NCI-H2227 treated with DMSO at 0.1 percent for 48 hours (cell line): ENCODE measurements at regions not wholly inside any gene's neighbourhood (a gene's known extent, or its start where the extent isn't known, plus 50 kb on each side); places are given as distances from the start of the nearest gene placed in this dataset.
"Not testable (repeated sequence)": the region's sequence is repeated elsewhere in the genome, so short reads cannot be mapped to it uniquely, and the experiment has no call there.

Experiments
- DNase-seq: peaks from one replicate; lab custom pipeline; 2025; lab: John Stamatoyannopoulos, UW

DNA sequence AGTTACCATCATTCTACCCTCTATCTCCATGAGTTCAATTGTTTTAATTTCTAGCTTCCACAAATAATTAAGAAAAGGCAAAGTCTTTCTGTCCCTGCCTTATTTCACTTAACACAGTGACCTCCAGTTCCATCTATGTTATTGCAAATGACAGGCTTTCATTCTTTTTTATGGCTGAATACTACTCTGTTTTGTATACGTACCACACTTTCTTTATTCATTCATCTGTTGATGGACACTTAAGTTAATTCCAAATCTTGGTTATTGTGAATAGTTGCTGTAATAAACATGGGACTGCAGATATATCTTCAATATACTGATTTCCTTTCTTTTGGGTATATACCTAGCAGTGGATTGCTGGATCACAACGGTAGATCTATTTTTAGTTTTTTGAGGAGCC, 314.1 kb downstream of the SV2B start:
- no peak for DNase-seq

DNA sequence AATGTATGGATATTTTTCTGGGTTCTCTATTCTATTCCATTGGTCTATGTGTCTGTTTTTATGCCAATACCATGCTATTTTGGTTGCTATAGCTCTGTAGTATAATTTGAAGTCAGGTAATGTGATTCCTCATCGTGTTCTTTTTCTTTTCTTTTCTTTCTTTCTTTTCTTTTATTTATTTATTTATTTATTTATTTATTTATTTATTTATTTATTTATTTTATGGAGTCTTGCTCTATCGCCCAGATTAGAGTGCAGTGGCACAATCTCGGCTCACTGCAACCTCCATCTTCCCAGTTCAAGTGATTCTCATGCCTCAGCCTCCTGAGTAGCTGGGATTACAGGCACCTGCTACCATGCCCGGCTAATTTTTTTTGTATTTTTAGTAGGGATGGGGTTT, 315.2 kb downstream of the SV2B start:
- DNase-seq = not testable (repeated sequence)

- DNase-seq = no peak
Measured at GRCh38 chr15:91420689-91421088, 320.6 kb downstream of the SV2B start.

GRCh38 chr15:91422797-91423196, 322.7 kb downstream of the SV2B start:
- no peak for DNase-seq

DNA sequence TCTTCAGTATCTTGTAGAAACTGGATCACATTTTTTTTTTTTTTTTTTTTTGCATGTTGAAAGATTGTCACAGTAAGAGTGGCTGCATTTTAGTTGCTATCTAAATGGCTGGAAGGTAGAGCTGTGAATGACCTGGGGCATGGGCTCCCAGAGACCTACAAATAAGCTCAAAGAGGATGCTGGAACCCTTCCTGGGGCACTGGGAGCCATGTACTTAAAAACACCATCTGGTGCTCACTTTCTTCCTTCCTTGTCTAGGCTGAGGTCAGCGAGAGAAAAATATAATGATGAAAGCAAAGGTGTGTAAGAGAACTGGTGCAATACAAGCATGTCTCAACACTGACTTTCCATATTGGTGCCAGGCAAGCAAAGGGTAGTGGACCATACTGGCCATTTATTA, 323.9 kb downstream of the SV2B start:
- no peak for DNase-seq

DNA sequence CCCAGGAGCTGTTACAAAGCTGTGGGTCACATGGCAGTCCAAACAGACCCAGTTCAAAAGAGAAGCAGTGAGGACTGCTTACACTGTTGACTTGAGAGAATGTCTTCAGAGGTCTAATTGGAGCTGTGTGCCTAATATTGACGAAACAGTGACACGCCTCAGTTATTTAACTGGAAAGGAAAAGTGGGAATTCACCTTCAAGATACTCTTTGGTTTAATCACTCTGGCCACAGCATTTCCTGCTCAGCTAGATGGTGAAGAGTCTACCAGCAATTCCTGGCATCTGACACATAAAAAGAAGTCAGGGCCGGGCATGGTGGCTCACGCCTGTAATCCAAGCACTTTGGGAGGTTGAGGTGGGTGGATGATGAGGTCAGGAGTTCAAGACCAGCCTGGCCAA, 326.4 kb downstream of the SV2B start:
- no peak for DNase-seq

- no peak for DNase-seq
Measured at GRCh38 chr15:91429973-91430372, 329.9 kb downstream of the SV2B start.

- DNase-seq = no peak
Measured at GRCh38 chr15:91431041-91431715, 331.1 kb downstream of the SV2B start.

DNA sequence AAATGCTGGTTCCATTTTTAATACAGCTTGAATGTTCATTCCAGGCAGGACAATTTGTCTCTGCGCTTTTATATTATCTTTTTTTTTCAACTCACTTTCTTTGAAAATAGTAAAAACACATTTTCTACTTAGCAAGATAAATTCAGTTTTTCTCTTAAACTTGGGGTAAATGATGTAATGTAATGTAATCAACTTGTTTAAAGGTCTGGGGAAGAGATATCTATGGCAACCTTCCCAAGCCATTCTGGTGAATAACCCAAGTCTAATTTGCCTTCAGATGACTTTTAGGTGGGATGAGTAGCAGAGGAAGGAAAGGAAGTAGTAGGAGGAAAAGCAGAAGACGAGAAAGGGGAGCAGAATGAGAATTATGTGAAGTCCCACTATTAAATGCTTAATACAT, 335.1 kb downstream of the SV2B start:
- no peak for DNase-seq

- no peak for DNase-seq
Measured at GRCh38 chr15:91444656-91445055, 344.6 kb downstream of the SV2B start.

- DNase-seq = no peak
Measured at GRCh38 chr15:91445695-91446228, 345.7 kb downstream of the SV2B start.

DNA sequence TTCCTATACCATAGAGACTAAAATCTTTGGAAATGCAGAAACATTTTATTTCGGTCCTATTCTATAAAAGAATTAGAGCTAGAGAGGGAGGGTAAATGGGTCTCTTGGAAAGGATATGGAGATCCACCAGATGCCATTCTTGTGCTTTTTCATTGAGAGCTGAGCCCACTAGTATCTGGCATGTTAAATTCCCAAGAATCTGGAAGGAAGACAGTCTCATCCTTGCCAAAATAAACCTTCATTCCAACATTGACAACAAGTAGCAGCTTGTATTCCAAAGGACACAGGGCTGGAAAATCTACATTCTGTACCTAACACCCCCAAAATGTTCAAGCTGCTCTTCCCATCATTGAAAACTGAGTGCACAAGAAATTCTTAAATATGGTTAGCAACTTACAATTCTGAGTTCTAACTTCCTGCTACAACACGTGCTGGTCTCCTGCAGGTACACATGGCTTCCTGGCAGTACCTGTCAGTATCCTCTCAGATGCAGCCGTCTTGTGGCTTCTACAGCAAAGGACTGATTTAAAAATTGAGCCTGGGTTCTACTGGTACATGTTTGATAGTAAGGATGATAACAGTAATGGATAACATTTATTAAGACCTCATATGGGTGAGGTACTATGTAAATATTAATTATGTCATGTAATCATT, 348.1 kb downstream of the SV2B start:
- DNase-seq = no peak

GRCh38 chr15:91453376-91453775, 353.3 kb downstream of the SV2B start:
- DNase-seq = not testable (repeated sequence)

GRCh38 chr15:91456251-91456718, 356.2 kb downstream of the SV2B start:
- no peak for DNase-seq

DNA sequence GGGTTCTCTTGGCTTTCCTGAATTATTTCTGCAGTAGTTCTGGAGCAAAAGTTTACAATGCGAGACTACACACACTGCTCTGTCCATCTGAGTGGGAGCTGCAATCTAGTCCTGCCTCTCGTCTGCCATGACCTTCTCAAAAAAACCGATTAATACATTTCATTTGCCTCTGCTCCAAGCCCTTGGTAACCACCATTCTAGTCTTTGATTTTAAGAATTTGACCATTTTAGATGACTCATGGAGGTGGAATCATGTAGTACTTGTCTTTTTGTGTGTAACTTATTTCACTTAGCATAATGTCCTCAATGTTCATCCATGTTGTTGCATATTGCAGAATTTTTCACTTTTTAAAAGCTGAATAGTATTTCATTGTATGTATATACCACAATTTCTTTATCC, 356.9 kb downstream of the SV2B start:
- DNase-seq = no peak

DNA sequence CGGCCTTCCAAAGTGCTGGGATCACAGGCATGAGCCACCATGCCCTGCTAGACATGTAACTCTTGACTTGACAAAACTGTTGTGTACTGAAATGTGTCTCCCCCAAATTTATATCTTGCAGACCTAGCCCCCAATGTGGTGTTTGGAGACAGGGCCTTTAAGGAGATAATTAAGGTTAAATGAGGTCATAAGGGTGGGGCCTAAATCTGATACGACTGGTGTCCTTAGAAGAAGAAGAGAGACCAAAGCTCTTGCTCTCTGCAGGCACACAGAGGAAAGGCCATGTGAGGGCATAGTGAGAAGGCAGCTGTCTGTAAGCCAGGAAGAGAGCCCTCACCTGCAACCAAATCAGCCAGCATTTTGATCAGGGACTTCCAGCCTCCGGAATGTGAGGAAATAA, 361.3 kb downstream of the SV2B start:
- no peak for DNase-seq

GRCh38 chr15:91465086-91465485, 365.0 kb downstream of the SV2B start:
- DNase-seq = no peak

GRCh38 chr15:91465696-91466095, 365.6 kb downstream of the SV2B start:
- DNase-seq = no peak

- DNase-seq = no peak
Measured at GRCh38 chr15:91468871-91469580, 369.0 kb downstream of the SV2B start.

DNA sequence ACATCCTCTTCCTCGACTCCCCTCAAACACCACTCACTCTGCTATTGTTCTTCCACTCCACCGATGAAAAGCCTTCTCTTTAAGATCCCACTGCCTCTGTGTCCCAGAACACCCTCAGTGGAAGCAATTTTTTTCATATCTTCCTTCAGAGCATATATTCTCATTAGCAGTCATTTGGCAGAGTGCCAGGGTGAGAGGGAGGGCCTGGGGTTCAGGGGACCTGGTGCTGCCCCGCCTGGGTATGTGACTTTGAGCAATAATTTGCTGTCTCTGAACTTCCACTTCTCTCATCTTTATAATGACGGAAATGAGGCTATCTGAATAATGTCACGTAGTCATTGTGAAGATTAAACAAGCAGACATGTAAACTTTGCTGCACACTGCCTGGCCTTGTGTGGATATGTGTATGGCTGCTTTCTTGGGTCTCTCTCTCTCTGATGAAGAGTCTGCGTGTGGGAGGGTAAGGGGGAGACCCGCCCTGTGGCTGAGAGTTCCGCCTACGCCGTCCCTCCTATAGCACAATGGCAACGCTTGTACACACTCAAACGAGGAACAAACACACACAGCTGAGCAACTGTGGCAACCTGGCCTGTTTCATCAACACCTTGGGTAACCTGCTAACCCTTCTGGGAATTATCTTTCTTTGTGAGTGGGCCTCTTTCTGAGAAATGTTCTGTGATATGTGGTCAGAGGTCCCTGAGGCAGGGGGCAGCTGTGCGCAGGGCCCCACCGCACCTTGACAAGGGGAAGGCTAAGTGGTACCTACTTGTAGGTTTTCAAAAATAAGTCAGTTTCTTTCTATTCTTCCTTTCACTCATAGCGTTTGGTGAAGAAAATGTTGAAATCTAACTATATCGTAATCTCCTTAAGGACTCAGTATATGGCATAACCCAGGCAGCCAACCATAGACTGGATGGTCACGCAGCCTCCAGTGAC, 369.8 kb downstream of the SV2B start:
- no peak for DNase-seq

GRCh38 chr15:91471468-91471867, 371.4 kb downstream of the SV2B start:
- DNase-seq = no peak

GRCh38 chr15:91472316-91472756, 372.3 kb downstream of the SV2B start:
- DNase-seq = no peak
